GM12878 (cell line): ENCODE measurements at regions not wholly inside any gene's neighbourhood (a gene's known extent, or its start where the extent isn't known, plus 50 kb on each side); places are given as distances from the start of the nearest gene placed in this dataset.

ENCODE experiments used
- ATAC-seq: fragments of 200-7000 bp; cut with Tn5 transposase; 3 replicates; pipeline ENCODE4 v1.9.1; 2020; ENCODE audit warnings: mild to moderate bottlenecking, moderate library complexity
- BruUV-seq: library from RNA; stranded (reverse); fragments of 400-500 nt; replicated peaks from 2 replicates; lab custom pipeline; 2021; lab: Mats Ljungman, UMichigan
- CTCF ChIA-PET: fragments of 300-600 bp; sonication (Branson Sonifier 250); formaldehyde crosslinking; extraction: SDS; loops from one replicate; lab custom pipeline; 2021; ENCODE audit warnings: inconsistent platforms; lab: Yijun Ruan, JAX
- POLR2A ChIA-PET: fragments of 350-600 bp; formaldehyde crosslinking; extraction: SDS; loops from one replicate; lab custom pipeline; 2021; ENCODE audit warnings: inconsistent platforms; lab: Charles Lee
- RAD21 ChIA-PET: fragments of 300-600 bp; sonication (Branson Sonifier 250); formaldehyde crosslinking; loops from one replicate; lab custom pipeline; 2023; ENCODE audit warnings: antibody characterized with exemption; ENCODE audit not compliant: unreplicated experiment; lab: Charles Lee
- SMC1A ChIA-PET: fragments of 300-600 bp; sonication (Branson Sonifier 250); formaldehyde crosslinking; loops from one replicate; lab custom pipeline; 2023; ENCODE audit not compliant: unreplicated experiment, uncharacterized antibody; lab: Charles Lee
- DNase-seq: peaks from one replicate; pipeline ENCODE4 v3.0.0-alpha.2; 2011; ENCODE audit warnings: low read depth, low spot score
- FAIRE-seq: peaks from 3 replicates; lab custom pipeline; 2011; peaks lifted over from hg19 to GRCh38; lab: Jason Lieb, UNC
- H2AFZ ChIP-seq: 2 replicates; pipeline ENCODE4 v1.6.0; 2011; ENCODE audit warnings: low read depth, low read length, control low read depth; ENCODE audit not compliant: control insufficient read depth
- H3K27ac ChIP-seq: 2 replicates; pipeline ENCODE4 v1.5.1; 2011; ENCODE audit warnings: control low read depth; ENCODE audit not compliant: control insufficient read depth, insufficient read depth
- H3K27me3 ChIP-seq, 2 experiments: replicated peaks in 1 of 2; 2 replicates each; pipeline versions ENCODE4 v1.6.0 to v1.6.1; 2011; ENCODE audit warnings: low read length in 1 of 2; ENCODE audit not compliant: control insufficient read depth in 2 of 2, insufficient read depth in 2 of 2
- H3K36me3 ChIP-seq, 2 experiments: 2 replicates each; pipeline ENCODE4 v1.5.1; 2011; ENCODE audit warnings: low read length in 1 of 2; ENCODE audit not compliant: control insufficient read depth in 2 of 2, insufficient read depth in 2 of 2
- H3K4me1 ChIP-seq: 2 replicates; pipeline ENCODE4 v1.6.1; 2011; ENCODE audit warnings: mild to moderate bottlenecking, low read length, moderate library complexity, mixed read lengths; ENCODE audit not compliant: control insufficient read depth, insufficient read depth
- H3K4me2 ChIP-seq: 2 replicates; pipeline ENCODE4 v1.6.0; 2011; ENCODE audit warnings: control low read depth; ENCODE audit not compliant: control insufficient read depth, insufficient read depth
- H3K4me3 ChIP-seq: fragments of 200-600 bp; sonication (generic); 2 replicates; pipeline ENCODE4 v1.5.1; 2016
- H3K79me2 ChIP-seq: 2 replicates; pipeline ENCODE4 v1.6.0; 2011; ENCODE audit warnings: low read length; ENCODE audit not compliant: control insufficient read depth, insufficient read depth
- H3K9ac ChIP-seq: 2 replicates; pipeline ENCODE4 v1.8.0; 2011; ENCODE audit warnings: low read length, control low read depth, mixed read lengths; ENCODE audit not compliant: control insufficient read depth, insufficient read depth
- H3K9me3 ChIP-seq: replicated peaks from 3 replicates; pipeline ENCODE4 v1.5.1; 2011; ENCODE audit warnings: mild to moderate bottlenecking, low read length; ENCODE audit not compliant: control insufficient read depth, insufficient read depth
- H4K20me1 ChIP-seq: 2 replicates; pipeline ENCODE4 v1.6.0; 2011; ENCODE audit not compliant: control insufficient read depth, insufficient read depth
- BCL11A ChIP-seq: IDR thresholded peaks from 2 replicates; pipeline ENCODE4 v1.6.1; 2011; ENCODE audit warnings: low read depth, low read length
- BHLHE40 ChIP-seq, 2 experiments: fragments of 450-650 bp in 1 of 2; IDR thresholded peaks; 2 replicates each; pipeline ENCODE4 v1.6.1; 2011 to 2017; ENCODE audit warnings: low read depth in 2 of 2, borderline replicate concordance in 1 of 2, improper control_type of control experiment in 1 of 2, low read length in 1 of 2, mild to moderate bottlenecking in 1 of 2
- NFXL1 ChIP-seq: fragments of 450-650 bp; IDR thresholded peaks from 2 replicates; pipeline ENCODE4 v1.6.1; 2017; ENCODE audit warnings: antibody characterized with exemption, mild to moderate bottlenecking, borderline replicate concordance
- SPI1 ChIP-seq: IDR thresholded peaks from 2 replicates; pipeline ENCODE4 v1.6.1; 2011; ENCODE audit warnings: low read depth, mild to moderate bottlenecking, low read length, moderate library complexity, borderline replicate concordance; ENCODE audit not compliant: insufficient read depth
- TAF1 ChIP-seq: IDR thresholded peaks from 2 replicates; pipeline ENCODE4 v1.6.1; 2011; ENCODE audit warnings: mild to moderate bottlenecking, low read depth, low read length, borderline replicate concordance
- WGBS: methylation state at CpG from one replicate; pipeline ENCODE4 v1.1.6; 2016; ENCODE audit warnings: low lambda C conversion rate; ENCODE audit not compliant: insufficient replicate concordance, insufficient coverage; ENCODE audit errors: missing lambda C conversion rate; 5-methylcytosine and 5-hydroxymethylcytosine counted together
- in situ Hi-C: fragments of 300-500 bp; cut with MboI; formaldehyde crosslinking; loops from 9 replicates; pipeline ENCODE4 v1.14.3; 2018; ENCODE audit warnings: mixed read lengths
- intact Hi-C: fragments of 100-400 bp; cut with micrococcal nuclease; formaldehyde crosslinking; loops from one replicate; pipeline ENCODE4 v1.14.2; 2022; ENCODE audit not compliant: unreplicated experiment
- TF ChIP-seq, protein P1 (sequence below): IDR thresholded peaks from 2 replicates; pipeline ENCODE4 v1.6.1; 2012; ENCODE audit warnings: improper control_type of control experiment, low read depth, low read length; ENCODE audit not compliant: insufficient replicate concordance
- TF ChIP-seq, protein P2 (sequence below): IDR thresholded peaks from 2 replicates; pipeline ENCODE4 v1.6.1; 2011; ENCODE audit warnings: low read depth, mild to moderate bottlenecking, low read length, moderate library complexity, borderline replicate concordance; ENCODE audit errors: extremely low read depth

DNA sequence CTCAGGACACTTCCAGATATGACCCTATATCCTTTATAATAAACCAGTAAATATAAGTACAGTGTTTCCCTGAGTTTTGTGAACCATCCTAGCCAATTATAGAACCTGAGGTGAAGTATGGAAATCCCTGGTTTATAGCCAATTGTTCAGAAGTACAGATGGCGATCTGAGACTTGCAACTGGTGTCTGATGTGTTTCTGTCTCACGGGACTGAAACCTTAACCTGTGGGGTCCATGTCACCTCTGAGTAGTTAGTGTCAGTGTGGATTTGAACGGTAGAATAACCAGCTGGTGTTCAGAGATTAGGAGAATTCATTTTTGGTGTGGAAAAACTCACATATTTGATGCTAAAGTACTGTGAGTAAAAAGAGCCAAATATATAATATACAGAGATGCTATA, 606.6 kb downstream of the MAFB start (continued):
- TF ChIP-seq, protein P1, sequence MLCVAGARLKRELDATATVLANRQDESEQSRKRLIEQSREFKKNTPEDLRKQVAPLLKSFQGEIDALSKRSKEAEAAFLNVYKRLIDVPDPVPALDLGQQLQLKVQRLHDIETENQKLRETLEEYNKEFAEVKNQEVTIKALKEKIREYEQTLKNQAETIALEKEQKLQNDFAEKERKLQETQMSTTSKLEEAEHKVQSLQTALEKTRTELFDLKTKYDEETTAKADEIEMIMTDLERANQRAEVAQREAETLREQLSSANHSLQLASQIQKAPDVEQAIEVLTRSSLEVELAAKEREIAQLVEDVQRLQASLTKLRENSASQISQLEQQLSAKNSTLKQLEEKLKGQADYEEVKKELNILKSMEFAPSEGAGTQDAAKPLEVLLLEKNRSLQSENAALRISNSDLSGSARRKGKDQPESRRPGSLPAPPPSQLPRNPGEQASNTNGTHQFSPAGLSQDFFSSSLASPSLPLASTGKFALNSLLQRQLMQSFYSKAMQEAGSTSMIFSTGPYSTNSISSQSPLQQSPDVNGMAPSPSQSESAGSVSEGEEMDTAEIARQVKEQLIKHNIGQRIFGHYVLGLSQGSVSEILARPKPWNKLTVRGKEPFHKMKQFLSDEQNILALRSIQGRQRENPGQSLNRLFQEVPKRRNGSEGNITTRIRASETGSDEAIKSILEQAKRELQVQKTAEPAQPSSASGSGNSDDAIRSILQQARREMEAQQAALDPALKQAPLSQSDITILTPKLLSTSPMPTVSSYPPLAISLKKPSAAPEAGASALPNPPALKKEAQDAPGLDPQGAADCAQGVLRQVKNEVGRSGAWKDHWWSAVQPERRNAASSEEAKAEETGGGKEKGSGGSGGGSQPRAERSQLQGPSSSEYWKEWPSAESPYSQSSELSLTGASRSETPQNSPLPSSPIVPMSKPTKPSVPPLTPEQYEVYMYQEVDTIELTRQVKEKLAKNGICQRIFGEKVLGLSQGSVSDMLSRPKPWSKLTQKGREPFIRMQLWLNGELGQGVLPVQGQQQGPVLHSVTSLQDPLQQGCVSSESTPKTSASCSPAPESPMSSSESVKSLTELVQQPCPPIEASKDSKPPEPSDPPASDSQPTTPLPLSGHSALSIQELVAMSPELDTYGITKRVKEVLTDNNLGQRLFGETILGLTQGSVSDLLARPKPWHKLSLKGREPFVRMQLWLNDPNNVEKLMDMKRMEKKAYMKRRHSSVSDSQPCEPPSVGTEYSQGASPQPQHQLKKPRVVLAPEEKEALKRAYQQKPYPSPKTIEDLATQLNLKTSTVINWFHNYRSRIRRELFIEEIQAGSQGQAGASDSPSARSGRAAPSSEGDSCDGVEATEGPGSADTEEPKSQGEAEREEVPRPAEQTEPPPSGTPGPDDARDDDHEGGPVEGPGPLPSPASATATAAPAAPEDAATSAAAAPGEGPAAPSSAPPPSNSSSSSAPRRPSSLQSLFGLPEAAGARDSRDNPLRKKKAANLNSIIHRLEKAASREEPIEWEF, result no peak
- no peak for TF ChIP-seq BCL11A
- TF ChIP-seq, protein P2, sequence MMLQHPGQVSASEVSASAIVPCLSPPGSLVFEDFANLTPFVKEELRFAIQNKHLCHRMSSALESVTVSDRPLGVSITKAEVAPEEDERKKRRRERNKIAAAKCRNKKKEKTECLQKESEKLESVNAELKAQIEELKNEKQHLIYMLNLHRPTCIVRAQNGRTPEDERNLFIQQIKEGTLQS, result no peak
- no peak for TF ChIP-seq NFXL1
- no peak for TF ChIP-seq SPI1

DNA sequence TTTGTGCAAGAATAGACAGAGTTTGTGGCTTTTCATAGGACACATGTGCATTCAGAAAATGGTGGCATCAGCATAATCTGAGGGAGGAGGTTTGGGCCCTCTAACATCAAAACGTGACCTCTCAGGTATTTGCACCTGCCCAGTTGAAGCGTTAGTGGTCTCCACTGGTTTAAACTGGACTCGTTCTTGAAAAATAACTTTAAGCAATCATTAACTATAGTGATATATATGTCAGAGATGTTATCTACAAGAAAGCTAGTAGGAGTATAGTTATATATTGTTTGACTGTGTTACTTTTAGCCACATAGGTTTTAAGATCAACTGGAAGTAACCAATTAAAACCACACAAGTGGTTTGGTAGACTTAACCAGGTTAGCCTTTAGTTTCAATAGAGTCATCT, 607.4 kb downstream of the MAFB start:
- RAD21 ChIA-PET, result no interaction called here
- no peak overlapping the region for H3K4me3 ChIP-seq

More for the DNA sequence above, 607.4 kb downstream of the MAFB start:
- POLR2A ChIA-PET, result no interaction called here
- Histone ChIP-seq H3K4me1 (no peaks in the 10 kb centered on the region), H3K27ac (no peak overlapping the region), H3K4me2 (no peak overlapping the region), H4K20me1 (no peaks in the 10 kb centered on the region), H3K79me2 (no peaks in the 10 kb centered on the region), H3K27me3 (no peaks in the 10 kb centered on the region)
- CTCF ChIA-PET, result no interaction called here
- no peak for FAIRE-seq
- in situ Hi-C loops (no loop called here), intact Hi-C loops (no loop called here)
- no peak; the same call in 2 of the 3 replicates for ATAC-seq
- 8% methylated on average over 3 of the region's 3 CpGs for WGBS
- TF ChIP-seq BHLHE40 (IDR thresholded peaks at IDR 0.05; ENCODE audit: borderline replicate concordance in 1 of 2, low read depth in 2 of 2, low read length in 1 of 2), result peak in 1 of 2 experiments; percentile 38; a peak in 1 of 4 replicates
- no peak for TF ChIP-seq TAF1
- TF ChIP-seq, all 136 proteins: peak for 1
- SMC1A ChIA-PET, result no interaction called here
- Histone ChIP-seq H3K36me3 (no peaks in the 10 kb centered on the region), H3K9me3 (no peaks in the 10 kb centered on the region), H2AFZ (no peak overlapping the region), H3K9ac (no peak overlapping the region)
- BruUV-seq, result no TSS peak
- DNase-seq, result no peak
